ENCODE measurements at regions not wholly inside any gene's neighbourhood (a gene's known extent, or its start where the extent isn't known, plus 50 kb on each side); places are given as distances from the start of the nearest gene placed in this dataset.

GRCh38 chr17:51491416-51491815, 231.1 kb downstream of the UTP18 start:
- no peak for ATAC-seq

GRCh38 chr17:51493206-51493605, 232.9 kb downstream of the UTP18 start:
- no peak for ATAC-seq
- DNase-seq, result no peak

More at GRCh38 chr17:51491416-51491815, 231.1 kb downstream of the UTP18 start:
- DNase-seq, result no peak

GRCh38 chr17:51496378-51496777, 236.0 kb downstream of the UTP18 start:
- ATAC-seq (no peak), DNase-seq (no peak)

GRCh38 chr17:51499897-51500296, 239.6 kb downstream of the UTP18 start:
- no peak for ATAC-seq
- no peak for DNase-seq

- DNase-seq, result no peak
- no peak for ATAC-seq
Observed at GRCh38 chr17:51500454-51500853, 240.1 kb downstream of the UTP18 start.

GRCh38 chr17:51505450-51505849, 245.1 kb downstream of the UTP18 start:
- DNase-seq (no peak), ATAC-seq (no peak)

- ATAC-seq (no peak), DNase-seq (no peak)
Observed at GRCh38 chr17:51507444-51507843, 247.1 kb downstream of the UTP18 start.

- ATAC-seq, result no peak
- DNase-seq, result no peak
Observed at GRCh38 chr17:51508048-51508447, 247.7 kb downstream of the UTP18 start.

GRCh38 chr17:51510940-51511339, 250.6 kb downstream of the UTP18 start:
- DNase-seq, result no peak
- ATAC-seq, result no peak

- DNase-seq, result no peak
- ATAC-seq, result no peak
Observed at GRCh38 chr17:51512220-51512907, 252.0 kb downstream of the UTP18 start.

GRCh38 chr17:51516924-51517323, 256.6 kb downstream of the UTP18 start:
- ATAC-seq, result no peak
- no peak for DNase-seq

DNA sequence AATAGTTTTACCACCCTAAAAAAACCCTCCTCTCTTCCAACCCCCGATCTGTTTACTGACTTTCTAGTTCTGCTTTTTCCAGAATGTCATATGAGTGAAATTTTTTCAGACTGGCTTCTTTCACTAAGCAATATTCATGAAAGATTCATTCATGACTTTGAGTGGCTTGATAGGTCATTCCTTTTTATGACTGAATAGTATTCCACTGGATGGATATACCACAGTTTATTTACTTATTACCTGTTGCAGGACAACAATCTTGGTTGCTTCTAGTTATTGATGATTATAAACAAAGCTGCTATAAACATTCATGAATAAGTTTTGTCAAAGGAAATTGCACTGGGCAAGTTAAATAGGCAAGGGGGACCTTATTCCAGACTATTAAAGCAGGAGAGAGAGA, 264.2 kb downstream of the UTP18 start:
- ATAC-seq (no peak), DNase-seq (no peak)

DNA sequence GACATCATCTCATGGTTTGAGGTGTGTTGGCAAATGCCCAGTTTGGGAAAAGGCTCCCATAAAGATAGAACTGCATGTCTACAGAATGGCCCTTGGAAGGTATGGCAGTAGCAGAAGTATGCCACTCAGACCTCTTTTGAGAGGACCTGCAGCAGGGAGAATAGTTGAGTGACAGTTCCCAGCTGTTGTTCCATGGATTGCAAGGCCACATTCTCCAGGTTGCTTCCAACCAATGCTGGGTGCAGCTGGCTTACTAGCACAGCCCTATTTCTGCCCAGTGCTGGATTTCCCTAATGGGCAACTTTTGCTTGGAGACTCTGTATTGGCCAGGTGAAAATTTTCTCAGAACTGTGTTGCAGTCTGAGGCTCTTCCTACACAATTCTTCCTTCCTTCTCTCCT, 266.2 kb downstream of the UTP18 start:
- ATAC-seq (no peak), DNase-seq (no peak)

DNA sequence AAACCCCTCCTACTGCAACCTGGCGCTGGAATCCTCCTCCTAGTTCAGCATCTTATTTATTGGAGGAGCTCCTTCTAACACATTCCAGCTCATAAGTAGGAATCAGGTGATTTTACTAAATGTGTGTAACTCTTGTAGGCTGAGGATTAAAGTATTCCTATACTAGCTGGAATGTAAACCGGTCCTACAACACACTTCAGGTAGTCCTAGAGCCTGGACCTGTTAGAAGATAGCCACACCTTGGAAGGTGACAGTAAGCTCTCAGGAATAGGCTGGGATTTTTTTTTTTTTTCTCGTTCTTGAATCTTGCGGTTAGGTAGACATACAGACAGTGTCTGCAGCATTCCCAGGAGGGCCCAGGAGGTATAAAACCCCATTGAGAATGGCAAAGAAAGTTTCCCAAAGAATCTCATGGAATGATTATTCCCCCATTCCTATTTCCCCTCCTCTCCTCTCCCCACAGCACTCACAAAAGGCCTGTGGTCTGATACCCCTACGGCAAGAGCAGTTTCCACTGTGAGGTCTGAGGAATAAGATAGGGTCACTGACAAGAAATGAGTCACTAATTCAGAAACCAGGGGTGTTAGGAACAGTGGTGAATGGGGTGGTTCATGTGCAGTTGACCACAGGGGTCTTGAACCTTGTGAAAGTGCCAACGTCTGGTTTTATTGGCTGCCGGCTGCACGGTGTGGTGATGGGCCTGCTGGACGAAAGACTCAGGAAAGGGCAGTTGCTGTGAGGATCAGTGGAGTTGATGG, 267.1 kb downstream of the UTP18 start:
- DNase-seq (no peak), ATAC-seq (no peak)

- no peak for ATAC-seq
- no peak for DNase-seq
Observed at GRCh38 chr17:51528111-51528510, 267.8 kb downstream of the UTP18 start.

DNA sequence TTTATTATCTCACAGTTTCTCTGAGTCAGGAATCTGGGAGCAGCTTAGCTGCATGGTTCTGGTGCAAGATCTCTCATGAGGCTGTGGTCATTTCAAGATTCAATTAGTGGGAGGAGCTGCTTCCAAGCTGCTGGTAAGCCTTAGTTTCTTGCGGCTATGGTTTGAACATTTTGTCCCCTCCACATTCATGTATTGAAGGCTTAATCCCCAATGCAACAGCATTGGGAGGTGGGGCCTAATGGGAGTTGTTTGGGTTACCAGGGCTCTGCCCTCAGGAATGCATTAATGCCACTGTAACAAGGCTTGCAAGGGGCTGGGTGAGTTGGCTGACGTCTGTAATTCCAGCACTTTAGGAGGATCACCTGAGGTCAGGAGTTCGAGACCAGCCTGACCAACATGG, 272.9 kb downstream of the UTP18 start:
- ATAC-seq (no peak), DNase-seq (no peak)

- DNase-seq (no peak), ATAC-seq (no peak)
Observed at GRCh38 chr17:51533821-51534220, 273.5 kb downstream of the UTP18 start.

GRCh38 chr17:51536627-51537026, 276.3 kb downstream of the UTP18 start:
- ATAC-seq (no peak), DNase-seq (no peak)

- DNase-seq (no peak), ATAC-seq (no peak)
Observed at GRCh38 chr17:51537996-51538550, 277.7 kb downstream of the UTP18 start.

DNA sequence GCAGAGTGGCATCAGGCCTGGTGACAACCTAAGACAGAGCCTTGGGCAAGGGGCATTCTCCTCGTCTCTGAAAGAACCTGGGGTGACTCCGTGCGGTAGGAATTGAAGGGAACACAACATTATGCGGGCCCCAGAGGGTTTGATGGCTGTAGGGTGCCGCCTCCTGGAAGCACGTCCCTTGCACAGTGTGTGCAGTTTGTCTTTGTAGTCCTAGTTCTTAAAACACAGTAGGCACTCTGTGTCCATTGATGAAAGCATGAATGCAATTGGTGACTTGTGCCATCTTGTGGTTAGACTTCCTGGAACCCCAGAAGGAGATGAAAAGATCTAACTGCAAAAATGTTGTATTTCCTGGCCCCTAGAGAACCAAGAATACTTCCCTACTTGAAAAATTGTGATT, 279.8 kb downstream of the UTP18 start:
- ATAC-seq, result no peak

GRCh38 chr17:51541215-51541614, 280.9 kb downstream of the UTP18 start:
- DNase-seq, result no peak
- ATAC-seq, result no peak

More for the DNA sequence above, 279.8 kb downstream of the UTP18 start:
- DNase-seq, result no peak

- ATAC-seq (no peak), DNase-seq (no peak)
Observed at GRCh38 chr17:51546114-51546513, 285.8 kb downstream of the UTP18 start.

DNA sequence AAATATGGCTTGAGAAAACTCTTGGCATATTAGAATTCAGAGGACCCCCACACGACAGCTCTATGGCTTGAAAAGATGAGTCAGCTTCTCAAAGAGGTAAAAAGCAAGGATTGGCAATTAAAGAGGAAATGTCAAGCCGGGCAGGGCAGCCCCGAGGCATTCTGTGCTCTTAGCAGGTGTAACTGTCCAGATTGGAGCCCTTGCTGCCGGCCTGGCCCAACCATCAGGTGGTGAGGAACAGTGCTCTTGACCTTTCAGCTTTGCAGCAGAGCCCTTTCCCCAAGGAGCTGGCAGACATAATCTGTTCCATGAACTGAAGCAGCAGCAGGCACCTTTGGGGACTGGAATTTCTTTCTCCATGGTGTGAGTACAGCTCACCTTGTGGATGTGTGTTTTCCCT, 287.8 kb downstream of the UTP18 start:
- ATAC-seq, result no peak

DNA sequence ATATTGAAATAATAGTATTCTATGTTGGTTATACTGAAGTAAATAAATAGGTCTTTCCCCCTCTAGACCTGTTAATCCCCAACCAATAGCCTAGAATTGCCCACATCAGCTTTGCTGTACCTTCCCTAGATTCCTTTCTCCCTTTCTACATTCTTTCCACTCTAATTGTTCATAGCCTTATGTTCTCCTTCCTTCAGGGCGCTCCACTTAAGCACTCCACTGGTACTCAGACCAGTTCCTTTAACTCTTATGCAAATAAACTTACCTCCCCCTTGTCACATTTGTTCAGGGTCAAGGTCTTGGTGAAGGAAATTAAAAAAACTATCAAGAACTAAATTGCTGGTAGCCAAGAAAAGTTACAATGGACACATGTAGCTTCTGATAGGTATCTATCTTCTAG, 294.8 kb downstream of the UTP18 start:
- ATAC-seq (no peak), DNase-seq (no peak)

More for the DNA sequence above, 287.8 kb downstream of the UTP18 start:
- no peak for DNase-seq

Data from stimulated activated naive CD8-positive, alpha-beta T cell treated with anti-CD3 and anti-CD28 coated beads, Interleukin-15, Interleukin-2, amounts not matched to agents 100 U/mL and 50 U/mL, for 24 hours (primary cell).